Thyroid gland (tissue), 4 donors: ENCODE measurements at regions not wholly inside any gene's neighbourhood (a gene's known extent, or its start where the extent isn't known, plus 50 kb on each side); places are given as distances from the start of the nearest gene placed in this dataset.

ENCODE experiments used
- DNase-seq, 2 donors: peaks; one replicate each; pipeline ENCODE4 v3.0.0-alpha.2; 2019
- H3K27ac ChIP-seq, 3 donors: fragments of 200-600 bp; sonication (generic); 1 replicate in 2 of 3; 2 replicates in 1 of 3; pipeline ENCODE4 v1.5.1; 2016 to 2019; ENCODE audit warnings: mild to moderate bottlenecking in 1 of 3, moderate library complexity in 1 of 3
- H3K27me3 ChIP-seq: fragments of 200-600 bp; sonication (generic); one replicate; pipeline ENCODE4 v1.5.1; 2019
- H3K36me3 ChIP-seq, 2 donors: fragments of 200-600 bp; sonication (generic); one replicate each; pipeline ENCODE4 v1.5.1; 2016 to 2019
- H3K4me1 ChIP-seq, 2 donors: fragments of 200-600 bp; sonication (generic); one replicate each; pipeline ENCODE4 v1.5.1; 2017 to 2019
- H3K4me3 ChIP-seq, 3 donors: fragments of 200-600 bp; sonication (generic); replicated peaks in 1 of 3; 1 replicate in 2 of 3; 2 replicates in 1 of 3; pipeline ENCODE4 v1.5.1; 2016; ENCODE audit warnings: mild to moderate bottlenecking in 1 of 3
- H3K9me3 ChIP-seq: fragments of 200-600 bp; sonication (generic); one replicate; pipeline ENCODE4 v1.5.1; 2017
- CTCF ChIP-seq, 6 experiments: fragments of 200-600 bp in 3 of 6; fragments of 450-650 bp in 3 of 6; sonication (generic) in 3 of 6; IDR thresholded peaks; one replicate each; pipeline ENCODE4 v1.5.1; 2016 to 2019; ENCODE audit warnings: antibody characterized with exemption in 6 of 6, mild to moderate bottlenecking in 2 of 6, inconsistent platforms in 1 of 6, moderate library complexity in 1 of 6
- POLR2A ChIP-seq, 2 donors: fragments of 450-650 bp; IDR thresholded peaks; one replicate each; pipeline ENCODE4 v1.6.1; 2017; ENCODE audit warnings: antibody characterized with exemption in 2 of 2, mild to moderate bottlenecking in 2 of 2, moderate library complexity in 1 of 2
- WGBS, 2 donors: methylation state at CpG; one replicate each; pipeline ENCODE4 v1.1.5; 2017; 5-methylcytosine and 5-hydroxymethylcytosine counted together
- intact Hi-C: fragments of 100-400 bp; cut with DNase I; formaldehyde crosslinking; loops from one replicate; pipeline ENCODE4 v1.15.1; 2023

GRCh38 chr20:17878069-17878911 lies 90.3 kb downstream of the SNX5 start:
- Histone ChIP-seq H3K9me3 (no peaks in the 10 kb centered on the region), H3K27ac (no peak overlapping the region), H3K4me1 (peaks cover 24 to 31% of the 10 kb centered on the region in 2 donors), H3K36me3 (no peaks in the 10 kb centered on the region), H3K4me3 (no peak overlapping the region), H3K27me3 (no peaks in the 10 kb centered on the region)
- intact Hi-C loops = no loop called here
- TF ChIP-seq POLR2A (IDR thresholded peaks at IDR 0.05) (no peak), CTCF (IDR thresholded peaks at IDR 0.05) (no peak)
- WGBS, 2 donors = 88 to 89% methylated on average over 18 of the region's 18 CpGs
- DNase-seq = no peak

GRCh38 chr20:17875981-17876385 lies 92.6 kb downstream of the SNX5 start:
- DNase-seq = peak; percentile 66 to 67

GRCh38 chr20:17875106-17875980 lies 93.3 kb downstream of the SNX5 start:
- TF ChIP-seq CTCF (IDR thresholded peaks at IDR 0.05) = no peak
- peak in 1 of 2 donors; percentile 72 for TF ChIP-seq POLR2A (IDR thresholded peaks at IDR 0.05)
- WGBS, 2 donors = 15% methylated on average over 14 to 15 of the region's 15 CpGs
- Histone ChIP-seq H3K4me3 (no peak overlapping the region), H3K27ac (peak overlapping the region; percentile 74 to 89 (median 82)), H3K9me3 (no peaks in the 10 kb centered on the region), H3K36me3 (no peaks in the 10 kb centered on the region), H3K4me1 (peaks cover 26 to 32% of the 10 kb centered on the region in 2 donors), H3K27me3 (no peaks in the 10 kb centered on the region)
- peak; percentile 98 to 99 for DNase-seq
- intact Hi-C loops = no loop called here

More at GRCh38 chr20:17875981-17876385, 92.6 kb downstream of the SNX5 start:
- Histone ChIP-seq H3K4me3 (no peak overlapping the region), H3K27ac (peak overlapping the region; percentile 66 to 82 (median 71)), H3K36me3 (no peaks in the 10 kb centered on the region), H3K27me3 (no peaks in the 10 kb centered on the region), H3K9me3 (no peaks in the 10 kb centered on the region), H3K4me1 (peaks cover 26 to 32% of the 10 kb centered on the region in 2 donors)
- intact Hi-C loops = no loop called here
- no peak for TF ChIP-seq POLR2A (IDR thresholded peaks at IDR 0.05)
- TF ChIP-seq CTCF (IDR thresholded peaks at IDR 0.05) = no peak
- 40 to 47% methylated on average over 3 to 8 of the region's 10 CpGs for WGBS, 2 donors

GRCh38 chr20:17874271-17875105 lies 94.1 kb downstream of the SNX5 start:
- intact Hi-C loops = no loop called here
- no peak overlapping the region for H3K4me3 ChIP-seq
- peak overlapping the region; percentile 74 to 89 (median 82) for H3K27ac ChIP-seq
- no peaks in the 10 kb centered on the region for H3K36me3 ChIP-seq
- no peaks in the 10 kb centered on the region for H3K27me3 ChIP-seq
- no peaks in the 10 kb centered on the region for H3K9me3 ChIP-seq
- no peak for DNase-seq
- H3K4me1 ChIP-seq = peaks cover 26 to 32% of the 10 kb centered on the region in 2 donors
- WGBS, 2 donors = 23 to 31% methylated on average over 7 of the region's 7 CpGs
- TF ChIP-seq CTCF (IDR thresholded peaks at IDR 0.05) (no peak), POLR2A (IDR thresholded peaks at IDR 0.05) (no peak)
